ENCODE measurements at regions not wholly inside any gene's neighbourhood (a gene's known extent, or its start where the extent isn't known, plus 50 kb on each side); places are given as distances from the start of the nearest gene placed in this dataset.

DNA sequence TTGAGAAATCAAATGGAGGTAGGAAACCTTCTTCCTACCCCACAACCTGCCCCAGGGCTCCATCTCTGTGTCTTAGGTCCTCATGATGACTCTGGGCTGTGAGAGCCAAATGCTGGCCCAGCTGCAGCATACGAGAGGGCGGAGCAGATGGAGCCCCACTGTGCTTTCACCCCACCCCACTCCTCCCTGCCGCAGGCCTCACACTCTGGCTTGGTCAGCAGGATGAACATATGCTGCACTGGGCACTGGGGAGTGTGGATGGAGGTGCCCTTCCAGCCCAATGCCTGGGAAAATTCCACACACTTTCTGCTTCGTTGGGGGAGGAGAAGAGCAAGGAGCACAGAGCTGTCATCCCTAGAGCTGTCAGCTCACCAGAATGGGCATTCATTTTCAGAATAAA is 271.6 kb upstream of the CADM1 start:
- Histone ChIP-seq H3K9me3 (no peaks in the 10 kb centered on the region), H3K4me1 (no peaks in the 10 kb centered on the region), H3K4me3 (no peak overlapping the region), H3K36me3 (no peaks in the 10 kb centered on the region), H3K27me3 (no peaks in the 10 kb centered on the region), H3K27ac (no peak overlapping the region)
- no peak for DNase-seq
- intact Hi-C loops (cut with DNase I): no loop called here
- TF ChIP-seq, protein P1, sequence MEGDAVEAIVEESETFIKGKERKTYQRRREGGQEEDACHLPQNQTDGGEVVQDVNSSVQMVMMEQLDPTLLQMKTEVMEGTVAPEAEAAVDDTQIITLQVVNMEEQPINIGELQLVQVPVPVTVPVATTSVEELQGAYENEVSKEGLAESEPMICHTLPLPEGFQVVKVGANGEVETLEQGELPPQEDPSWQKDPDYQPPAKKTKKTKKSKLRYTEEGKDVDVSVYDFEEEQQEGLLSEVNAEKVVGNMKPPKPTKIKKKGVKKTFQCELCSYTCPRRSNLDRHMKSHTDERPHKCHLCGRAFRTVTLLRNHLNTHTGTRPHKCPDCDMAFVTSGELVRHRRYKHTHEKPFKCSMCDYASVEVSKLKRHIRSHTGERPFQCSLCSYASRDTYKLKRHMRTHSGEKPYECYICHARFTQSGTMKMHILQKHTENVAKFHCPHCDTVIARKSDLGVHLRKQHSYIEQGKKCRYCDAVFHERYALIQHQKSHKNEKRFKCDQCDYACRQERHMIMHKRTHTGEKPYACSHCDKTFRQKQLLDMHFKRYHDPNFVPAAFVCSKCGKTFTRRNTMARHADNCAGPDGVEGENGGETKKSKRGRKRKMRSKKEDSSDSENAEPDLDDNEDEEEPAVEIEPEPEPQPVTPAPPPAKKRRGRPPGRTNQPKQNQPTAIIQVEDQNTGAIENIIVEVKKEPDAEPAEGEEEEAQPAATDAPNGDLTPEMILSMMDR (IDR thresholded peaks at IDR 0.05): no peak
- TF ChIP-seq POLR2AphosphoS5 (IDR thresholded peaks at IDR 0.05): no peak
- WGBS, 2 donors: 75 to 88% methylated on average over 4 of the region's 4 CpGs

DNA sequence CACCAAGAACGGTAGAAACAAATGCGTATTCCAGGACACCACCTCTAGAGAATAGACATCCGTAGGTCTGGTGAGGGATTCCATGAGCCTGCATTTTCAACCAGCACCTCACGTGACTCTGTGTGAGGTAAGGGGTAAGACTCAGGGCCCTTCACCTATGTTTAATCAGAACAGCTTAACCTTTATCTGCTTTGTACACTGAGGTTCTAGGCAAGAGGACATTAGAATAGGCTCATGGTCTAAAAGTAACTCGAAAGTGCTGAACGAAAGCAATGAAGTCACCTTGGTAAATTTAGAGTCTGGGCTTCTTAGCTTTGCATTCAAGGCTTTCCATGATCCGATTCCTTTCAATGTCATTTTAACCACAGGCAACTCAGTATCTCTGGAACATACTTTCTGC is 270.5 kb upstream of the CADM1 start:
- Histone ChIP-seq H3K4me3 (no peak overlapping the region), H3K4me1 (no peaks in the 10 kb centered on the region), H3K36me3 (no peaks in the 10 kb centered on the region), H3K27me3 (no peaks in the 10 kb centered on the region), H3K9me3 (no peaks in the 10 kb centered on the region), H3K27ac (no peak overlapping the region)
- intact Hi-C loops (cut with DNase I): no loop called here
- DNase-seq: no peak
- 89 to 93% methylated on average over 7 of the region's 7 CpGs for WGBS, 2 donors
- TF ChIP-seq POLR2AphosphoS5 (IDR thresholded peaks at IDR 0.05) (no peak), POLR2A (IDR thresholded peaks at IDR 0.05) (no peak), EP300 (IDR thresholded peaks at IDR 0.05) (no peak)
- TF ChIP-seq, protein P1 (IDR thresholded peaks at IDR 0.05): no peak

DNA sequence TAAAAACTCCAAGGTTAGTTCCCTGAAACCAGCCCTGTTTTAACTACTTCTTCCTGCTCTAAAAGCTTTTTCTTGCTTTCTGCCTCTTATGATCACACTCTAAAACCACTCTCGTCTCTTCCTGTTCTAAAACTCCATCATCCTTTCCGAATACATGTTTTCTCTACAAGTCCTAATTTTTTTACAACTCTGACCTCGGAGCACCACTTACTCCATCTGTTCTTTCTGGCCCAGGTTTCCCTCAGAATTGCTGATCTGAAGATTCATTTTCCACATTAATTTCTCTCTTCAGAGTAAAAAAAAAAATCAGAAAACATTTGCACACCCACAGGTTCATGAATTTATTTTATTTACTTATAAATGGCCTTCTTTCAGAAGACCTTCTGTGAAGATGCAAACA is 265.7 kb upstream of the CADM1 start:
- intact Hi-C loops (cut with DNase I): no loop called here
- no peak for DNase-seq
- Histone ChIP-seq H3K36me3 (no peaks in the 10 kb centered on the region), H3K4me1 (no peaks in the 10 kb centered on the region), H3K4me3 (no peak overlapping the region), H3K27ac (no peak overlapping the region), H3K27me3 (no peaks in the 10 kb centered on the region), H3K9me3 (no peaks in the 10 kb centered on the region)
- TF ChIP-seq EP300 (IDR thresholded peaks at IDR 0.05) (no peak), POLR2AphosphoS5 (IDR thresholded peaks at IDR 0.05) (no peak), POLR2A (IDR thresholded peaks at IDR 0.05) (no peak)
- TF ChIP-seq, protein P1 (IDR thresholded peaks at IDR 0.05): no peak
- WGBS, 2 donors: 72 to 81% methylated on average over 3 of the region's 3 CpGs

DNA sequence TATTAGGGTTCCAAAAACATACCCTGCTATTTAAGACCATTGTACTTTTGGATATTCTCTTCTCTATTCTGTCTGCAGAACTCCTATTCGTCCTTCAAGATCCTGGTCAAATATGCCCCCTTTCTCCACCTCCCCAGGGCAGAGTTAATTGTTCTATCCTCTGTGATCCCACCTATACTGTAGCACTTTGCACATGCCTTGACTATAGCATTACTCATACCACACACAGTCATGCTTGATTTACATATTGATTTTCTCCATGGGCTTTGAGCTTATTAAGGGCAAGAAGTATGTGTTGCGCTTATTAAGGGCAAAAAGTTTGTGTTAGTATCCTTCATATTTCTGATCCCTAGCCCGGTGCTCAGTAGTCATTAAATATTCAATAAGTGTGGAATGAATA is 263.7 kb upstream of the CADM1 start:
- H3K27me3 ChIP-seq: no peaks in the 10 kb centered on the region
- TF ChIP-seq POLR2AphosphoS5 (IDR thresholded peaks at IDR 0.05): no peak
- TF ChIP-seq EP300 (IDR thresholded peaks at IDR 0.05): no peak
- TF ChIP-seq POLR2A (IDR thresholded peaks at IDR 0.05): no peak
- TF ChIP-seq, protein P1 (IDR thresholded peaks at IDR 0.05): no peak
- H3K36me3 ChIP-seq: no peaks in the 10 kb centered on the region
- DNase-seq: no peak
- no peaks in the 10 kb centered on the region for H3K4me1 ChIP-seq
- 86 to 87% methylated on average over 3 of the region's 3 CpGs for WGBS, 2 donors
- H3K27ac ChIP-seq: no peak overlapping the region
- no peaks in the 10 kb centered on the region for H3K9me3 ChIP-seq
- intact Hi-C loops (cut with DNase I): no loop called here
- H3K4me3 ChIP-seq: no peak overlapping the region

DNA sequence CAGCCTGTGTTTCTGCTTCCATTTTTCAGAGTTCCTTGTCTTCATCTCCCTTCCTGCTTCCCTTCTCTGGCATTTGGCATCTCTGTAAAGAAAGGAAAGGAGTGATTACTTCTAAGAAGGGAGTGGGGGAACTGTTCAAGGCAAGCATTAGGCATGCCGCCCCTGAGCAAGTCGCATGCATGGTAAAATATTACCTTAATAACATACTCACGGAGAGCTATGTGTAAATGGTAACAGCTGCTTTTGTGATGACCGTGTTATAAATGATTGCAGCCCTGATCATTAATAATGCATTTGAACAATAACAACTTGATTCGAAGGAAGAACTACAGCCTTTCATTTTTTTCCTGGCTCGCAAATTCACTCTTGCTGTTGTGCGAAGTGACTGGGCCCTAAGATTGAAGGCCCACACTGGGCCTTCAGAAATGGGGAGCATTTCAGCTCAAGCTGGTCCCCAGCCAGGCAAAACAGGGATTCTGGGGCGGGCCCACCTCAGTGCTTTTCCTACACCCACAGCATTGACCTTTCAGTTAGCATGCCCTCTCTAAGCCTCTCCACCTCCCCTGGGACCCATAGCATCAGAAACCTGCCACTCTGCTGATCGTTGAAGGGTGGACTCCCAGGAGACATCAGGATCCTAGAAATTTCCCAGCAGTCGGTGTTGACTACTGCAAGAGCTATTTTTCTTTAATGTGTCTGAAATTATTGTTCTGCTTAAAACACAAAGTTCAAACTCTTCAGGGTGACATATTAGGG is 263.0 kb upstream of the CADM1 start:
- 82 to 88% methylated on average over 10 of the region's 10 CpGs for WGBS, 2 donors
- intact Hi-C loops (cut with DNase I): no loop called here
- H3K9me3 ChIP-seq: no peaks in the 10 kb centered on the region

More for the DNA sequence above, 263.0 kb upstream of the CADM1 start:
- no peaks in the 10 kb centered on the region for H3K27me3 ChIP-seq
- TF ChIP-seq POLR2AphosphoS5 (IDR thresholded peaks at IDR 0.05) (no peak), POLR2A (IDR thresholded peaks at IDR 0.05) (no peak), EP300 (IDR thresholded peaks at IDR 0.05) (no peak)
- TF ChIP-seq, protein P1 (IDR thresholded peaks at IDR 0.05): no peak
- no peak overlapping the region for H3K27ac ChIP-seq
- H3K4me1 ChIP-seq: no peaks in the 10 kb centered on the region
- no peak overlapping the region for H3K4me3 ChIP-seq
- no peak for DNase-seq
- H3K36me3 ChIP-seq: no peaks in the 10 kb centered on the region
